ENCODE measurements at regions not wholly inside any gene's neighbourhood (a gene's known extent, or its start where the extent isn't known, plus 50 kb on each side); places are given as distances from the start of the nearest gene placed in this dataset.

DNA sequence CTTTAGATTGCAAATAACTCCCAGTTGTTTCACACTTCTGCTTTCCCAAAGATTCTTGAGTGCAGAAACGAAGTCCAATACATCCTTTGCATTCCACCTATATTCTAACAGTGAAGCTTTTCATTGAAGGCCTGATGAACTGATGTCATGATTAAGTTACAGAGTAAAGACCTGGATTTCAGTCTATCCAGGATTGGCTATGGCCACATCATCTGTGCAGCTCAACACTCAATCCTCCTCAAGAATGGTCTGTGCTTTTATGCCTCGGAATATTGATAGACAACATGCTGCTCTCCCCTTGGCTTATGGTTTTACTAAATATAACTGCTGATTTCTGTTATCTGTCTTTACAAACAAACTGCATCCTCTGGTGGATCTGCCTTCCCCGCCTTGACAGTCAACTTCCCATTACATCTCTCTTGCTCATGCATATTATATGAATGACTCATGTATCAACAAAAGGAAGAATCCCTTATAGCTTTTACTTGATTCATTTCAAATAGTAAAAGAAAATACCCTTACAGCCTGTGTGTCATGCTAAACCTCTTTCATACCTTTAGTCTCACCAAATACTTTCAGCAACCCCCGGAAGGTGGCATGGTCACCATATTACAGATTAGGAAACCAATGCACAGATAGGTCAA lies 59.5 kb downstream of the SCN11A start:
- no peaks in the 10 kb centered on the region for H3K36me3 ChIP-seq (ENCODE audit: control insufficient read depth in 2 of 2, extremely low read depth in 1 of 2, insufficient read depth in 2 of 2, low read length in 2 of 2)
- POLR2A ChIA-PET: no interaction called here
- no peak overlapping the region for H3K4me2 ChIP-seq (ENCODE audit: insufficient read depth, low read length)
- DNase-seq (ENCODE audit: low read depth, low spot score) (peak; percentile 41), FAIRE-seq (peak; percentile 84)
- BruUV-seq (replicated peaks): no TSS peak
- H3K27ac ChIP-seq (ENCODE audit: insufficient read depth, low read depth, low read length): no peak overlapping the region
- no peak overlapping the region for H3K9ac ChIP-seq (replicated peaks; ENCODE audit: extremely low read depth, insufficient read depth, low read length)
- no peaks in the 10 kb centered on the region for H3K79me2 ChIP-seq (ENCODE audit: control insufficient read depth, insufficient read depth, low read length)
- H2AFZ ChIP-seq (ENCODE audit: low read depth, low read length): no peak overlapping the region
- dilution Hi-C loops (cut with MboI; ENCODE audit: extremely low pct_ligation_motif_present, low sequenced_read_pairs) (no loop called here), intact Hi-C loops (cut with micrococcal nuclease) (no loop called here)
- H3K4me1 ChIP-seq (ENCODE audit: control insufficient read depth, extremely low read depth, insufficient read depth, low read length): peaks cover 21% of the 10 kb centered on the region
- no peaks in the 10 kb centered on the region for H3K9me3 ChIP-seq (replicated peaks; ENCODE audit: control insufficient read depth, insufficient read depth, low read length)
- no peaks in the 10 kb centered on the region for H3K27me3 ChIP-seq (ENCODE audit: control insufficient read depth in 2 of 2, insufficient read depth in 2 of 2, low read length in 2 of 2)
- no peak overlapping the region for H3K4me3 ChIP-seq (replicated peaks in 1 of 3; ENCODE audit: insufficient read depth in 1 of 3, low read depth in 1 of 3, low read length in 3 of 3)
- H4K20me1 ChIP-seq (replicated peaks; ENCODE audit: control insufficient read depth, extremely low read depth, insufficient read depth, low read length): no peaks in the 10 kb centered on the region
- CTCF ChIA-PET: interaction anchor here (0.7 to 3.1 kb wide), 9 partner anchors 8 to 325 kb away, joined by 3 to 16 read pairs (median 3); no protein-coding TSS in a partner anchor
- no peak for TF ChIP-seq POLR2A (IDR thresholded peaks at IDR 0.05; ENCODE audit: low read depth, low read length)
- TF ChIP-seq JUN (IDR thresholded peaks at IDR 0.05; ENCODE audit: borderline replicate concordance, insufficient read depth, insufficient read length, low read depth): peak; percentile 58
- peak; percentile 53 for TF ChIP-seq POLR2AphosphoS5 (IDR thresholded peaks at IDR 0.05; ENCODE audit: insufficient read depth, low read depth, low read length)
- TF ChIP-seq EZH2 (IDR thresholded peaks at IDR 0.05; ENCODE audit: borderline replicate concordance, low read depth, low read length, severe bottlenecking): no peak
- TF ChIP-seq FOS (IDR thresholded peaks at IDR 0.05; ENCODE audit: borderline replicate concordance, insufficient read depth, low read length): peak; percentile 96
- no peak for TF ChIP-seq MYC (IDR thresholded peaks at IDR 0.05; ENCODE audit: low read depth, low read length)
- peak; percentile 73 for TF ChIP-seq GATA2 (IDR thresholded peaks at IDR 0.05; ENCODE audit: insufficient read depth, insufficient read length, low read depth, low read length)
- TF ChIP-seq, protein P1, sequence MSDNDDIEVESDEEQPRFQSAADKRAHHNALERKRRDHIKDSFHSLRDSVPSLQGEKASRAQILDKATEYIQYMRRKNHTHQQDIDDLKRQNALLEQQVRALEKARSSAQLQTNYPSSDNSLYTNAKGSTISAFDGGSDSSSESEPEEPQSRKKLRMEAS (IDR thresholded peaks at IDR 0.05; ENCODE audit: insufficient read depth, insufficient read length): no peak
- no peak for TF ChIP-seq CTCF (IDR thresholded peaks at IDR 0.05; ENCODE audit: extremely low read depth in 1 of 2, insufficient read depth in 1 of 2, low read depth in 1 of 2, low read length in 2 of 2)
- H3K9me1 ChIP-seq (replicated peaks; ENCODE audit: control insufficient read depth, extremely low read depth, insufficient read depth, low read length): no peaks in the 10 kb centered on the region
